GM23248 (cell line): ENCODE measurements at regions not wholly inside any gene's neighbourhood (a gene's known extent, or its start where the extent isn't known, plus 50 kb on each side); places are given as distances from the start of the nearest gene placed in this dataset.
A peak's percentile ranks its signal among the peaks of the same experiment; 100 is the strongest.

Experiments used
- DNase-seq: peaks from one replicate; pipeline ENCODE4 v3.0.0-alpha.2; 2015
- H2AFZ ChIP-seq: fragments of 200-600 bp; sonication (generic); 2 replicates; pipeline ENCODE4 v1.6.1; 2016; ENCODE audit warnings: antibody characterized with exemption
- H3F3A ChIP-seq: fragments of 200-600 bp; sonication (generic); 2 replicates; pipeline ENCODE4 v1.6.1; 2016; ENCODE audit warnings: mild to moderate bottlenecking, antibody characterized with exemption, mixed run types; ENCODE audit not compliant: insufficient read depth
- H3K27ac ChIP-seq: fragments of 200-600 bp; sonication (generic); 2 replicates; pipeline ENCODE4 v1.5.1; 2016; ENCODE audit warnings: mild to moderate bottlenecking
- H3K27me3 ChIP-seq: fragments of 200-600 bp; sonication (generic); replicated peaks from 2 replicates; pipeline ENCODE4 v1.6.1; 2016; ENCODE audit warnings: mild to moderate bottlenecking; ENCODE audit not compliant: insufficient read depth
- H3K36me3 ChIP-seq: fragments of 200-600 bp; sonication (generic); 2 replicates; pipeline ENCODE4 v1.6.1; 2016; ENCODE audit warnings: low read depth, mild to moderate bottlenecking
- H3K4me1 ChIP-seq: fragments of 200-600 bp; sonication (generic); 2 replicates; pipeline ENCODE4 v1.6.1; 2016; ENCODE audit warnings: mild to moderate bottlenecking; ENCODE audit not compliant: insufficient read depth
- H3K4me2 ChIP-seq: fragments of 200-600 bp; sonication (generic); one replicate; pipeline ENCODE4 v1.6.1; 2016; ENCODE audit warnings: mild to moderate bottlenecking; ENCODE audit not compliant: unreplicated experiment
- H3K4me3 ChIP-seq: fragments of 200-600 bp; sonication (generic); 2 replicates; pipeline ENCODE4 v1.5.1; 2016; ENCODE audit warnings: mild to moderate bottlenecking
- H3K79me2 ChIP-seq: fragments of 200-600 bp; sonication (generic); 2 replicates; pipeline ENCODE4 v1.6.1; 2016; ENCODE audit warnings: mild to moderate bottlenecking; ENCODE audit not compliant: insufficient read depth
- H3K9ac ChIP-seq: fragments of 200-600 bp; sonication (generic); 2 replicates; pipeline ENCODE4 v1.6.1; 2016; ENCODE audit warnings: mild to moderate bottlenecking
- H3K9me2 ChIP-seq: fragments of 200-600 bp; sonication (generic); 2 replicates; pipeline ENCODE4 v1.6.1; 2016; ENCODE audit warnings: mixed run types, mild to moderate bottlenecking, moderate library complexity; ENCODE audit not compliant: insufficient read depth
- H3K9me3 ChIP-seq: fragments of 200-600 bp; sonication (generic); one replicate; pipeline ENCODE4 v1.6.1; 2017; ENCODE audit warnings: low read depth
- H4K20me1 ChIP-seq: fragments of 200-600 bp; sonication (generic); 2 replicates; pipeline ENCODE4 v1.6.0; 2016; ENCODE audit not compliant: insufficient read depth
- EZH2 ChIP-seq: fragments of 200-600 bp; sonication (generic); IDR thresholded peaks from 2 replicates; pipeline ENCODE4 v1.6.1; 2018; ENCODE audit warnings: antibody characterized with exemption, mild to moderate bottlenecking; ENCODE audit not compliant: insufficient read depth, poor library complexity, severe bottlenecking
- EZH2phosphoT487 ChIP-seq: fragments of 200-600 bp; sonication (generic); IDR thresholded peaks from 2 replicates; pipeline ENCODE4 v1.6.1; 2018; ENCODE audit warnings: antibody characterized with exemption, moderate library complexity, mild to moderate bottlenecking, low read depth; ENCODE audit not compliant: insufficient read depth
- WGBS, 2 experiments: methylation state at CpG; one replicate each; pipeline ENCODE4 v1.1.6; 2015 to 2017; ENCODE audit warnings: low lambda C conversion rate in 2 of 2, low coverage in 1 of 2; ENCODE audit errors: missing lambda C conversion rate in 2 of 2; 5-methylcytosine and 5-hydroxymethylcytosine counted together
- in situ Hi-C: fragments of 300-500 bp; cut with MboI; formaldehyde crosslinking; loops from 2 replicates; pipeline ENCODE4 v1.15.0; 2020

GRCh38 chr1:71312545-71312944, 231.7 kb upstream of the ZRANB2 start:
- Histone ChIP-seq H3K9ac (no peak overlapping the region), H3K9me3 (no peaks in the 10 kb centered on the region), H3K27me3 (no peaks in the 10 kb centered on the region), H3F3A (peaks cover 4% of the 10 kb centered on the region; the same call in 1 of the 2 replicates), H3K4me1 (peaks cover 14% of the 10 kb centered on the region), H4K20me1 (no peaks in the 10 kb centered on the region), H3K27ac (no peak overlapping the region), H3K4me2 (peak overlapping the region; percentile 19), H2AFZ (no peak overlapping the region), H3K36me3 (no peaks in the 10 kb centered on the region), H3K79me2 (no peaks in the 10 kb centered on the region), H3K9me2 (no peaks in the 10 kb centered on the region), H3K4me3 (no peak overlapping the region)
- no peak for TF ChIP-seq EZH2phosphoT487
- no peak for TF ChIP-seq EZH2
- peak; percentile 20 for DNase-seq
- WGBS, 2 experiments, result 23 to 25% methylated on average over 2 of the region's 2 CpGs
- in situ Hi-C loops, result no loop called here

DNA sequence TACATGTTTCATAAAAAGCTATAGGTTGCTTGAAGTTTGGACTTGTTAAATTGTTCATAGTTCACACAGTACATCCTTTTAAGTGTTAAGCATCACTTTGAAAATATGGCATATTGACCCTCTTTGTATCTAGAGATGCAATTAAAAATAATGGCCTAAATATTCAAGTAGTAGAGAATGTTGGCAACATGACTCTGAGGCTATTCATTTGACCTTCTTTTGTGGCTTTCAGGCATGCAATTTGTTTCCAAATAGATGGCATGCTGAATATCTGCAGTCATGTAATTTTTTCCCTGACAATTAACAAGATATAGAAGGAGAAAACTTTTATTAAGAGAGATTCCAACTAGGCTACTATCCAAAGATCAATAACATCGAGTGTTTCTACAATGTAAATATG, 230.5 kb upstream of the ZRANB2 start:
- Histone ChIP-seq H2AFZ (no peak overlapping the region), H4K20me1 (no peaks in the 10 kb centered on the region), H3K9me2 (no peaks in the 10 kb centered on the region), H3K27ac (no peak overlapping the region), H3K9ac (no peak overlapping the region), H3K4me1 (peaks cover 14% of the 10 kb centered on the region), H3F3A (peaks cover 4% of the 10 kb centered on the region; the same call in 1 of the 2 replicates), H3K4me2 (peak overlapping the region; percentile 25), H3K4me3 (no peak overlapping the region), H3K9me3 (no peaks in the 10 kb centered on the region), H3K36me3 (no peaks in the 10 kb centered on the region), H3K27me3 (no peaks in the 10 kb centered on the region), H3K79me2 (no peaks in the 10 kb centered on the region)
- 0 to 4% methylated on average over 1 of the region's 1 CpG for WGBS, 2 experiments
- peak; percentile 63 for DNase-seq
- TF ChIP-seq EZH2phosphoT487, result no peak
- no peak for TF ChIP-seq EZH2
- in situ Hi-C loops, result no loop called here

DNA sequence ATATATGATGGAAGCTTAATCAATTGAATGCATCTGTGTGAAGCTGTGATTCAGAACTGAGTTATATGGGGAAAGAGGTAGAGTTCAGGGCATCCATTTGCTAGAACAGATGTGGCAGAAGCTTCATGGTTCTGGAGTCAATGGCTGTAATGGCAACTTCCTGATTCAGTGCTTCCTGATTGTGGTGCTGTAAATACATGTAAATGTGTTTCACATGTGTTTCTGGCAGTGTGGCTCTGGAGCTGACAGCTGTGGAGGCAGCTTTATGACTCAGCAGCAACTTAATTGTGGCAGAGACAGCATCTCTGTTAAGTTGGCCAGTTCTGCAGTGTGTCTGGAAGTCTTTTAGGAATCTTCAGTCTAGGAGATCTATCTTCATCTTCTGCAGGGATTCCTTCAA, 226.6 kb upstream of the ZRANB2 start:
- in situ Hi-C loops, result no loop called here
- H3K27ac ChIP-seq, result peak overlapping the region; percentile 8; the same call in 1 of the 2 replicates
- H3F3A ChIP-seq, result peaks cover 4% of the 10 kb centered on the region; the same call in 1 of the 2 replicates
- peak; percentile 88 for DNase-seq
- H3K4me1 ChIP-seq, result peaks cover 14% of the 10 kb centered on the region
- peak overlapping the region; percentile 61 for H2AFZ ChIP-seq
- no peaks in the 10 kb centered on the region for H3K27me3 ChIP-seq
- H3K36me3 ChIP-seq, result no peaks in the 10 kb centered on the region
- H3K9me3 ChIP-seq, result no peaks in the 10 kb centered on the region
- TF ChIP-seq EZH2, result no peak
- TF ChIP-seq EZH2phosphoT487, result peak; percentile 74; the same call in 1 of the 2 replicates
- H4K20me1 ChIP-seq, result no peaks in the 10 kb centered on the region
- no peak overlapping the region for H3K4me3 ChIP-seq
- no peaks in the 10 kb centered on the region for H3K9me2 ChIP-seq
- H3K79me2 ChIP-seq, result no peaks in the 10 kb centered on the region
- peak overlapping the region; percentile 14 for H3K4me2 ChIP-seq
- H3K9ac ChIP-seq, result no peak overlapping the region

GRCh38 chr1:71304125-71304524, 223.3 kb upstream of the ZRANB2 start:
- in situ Hi-C loops, result no loop called here
- no peaks in the 10 kb centered on the region for H3K27me3 ChIP-seq
- H3K9ac ChIP-seq, result no peak overlapping the region
- no peak overlapping the region for H3K4me2 ChIP-seq
- H3K9me3 ChIP-seq, result no peaks in the 10 kb centered on the region
- no peaks in the 10 kb centered on the region for H3K9me2 ChIP-seq
- no peak overlapping the region for H3K4me3 ChIP-seq
- H3K4me1 ChIP-seq, result no peaks in the 10 kb centered on the region
- no peaks in the 10 kb centered on the region for H3K36me3 ChIP-seq
- no peak overlapping the region for H3K27ac ChIP-seq
- no peak for TF ChIP-seq EZH2
- no peak for TF ChIP-seq EZH2phosphoT487
- no peak overlapping the region for H2AFZ ChIP-seq
- H3K79me2 ChIP-seq, result no peaks in the 10 kb centered on the region
- 50 to 57% methylated on average over 3 of the region's 3 CpGs for WGBS, 2 experiments
- no peak for DNase-seq
- no peaks in the 10 kb centered on the region for H4K20me1 ChIP-seq
- no peaks in the 10 kb centered on the region for H3F3A ChIP-seq

GRCh38 chr1:71303617-71304041, 222.8 kb upstream of the ZRANB2 start:
- 64 to 67% methylated on average over 4 of the region's 4 CpGs for WGBS, 2 experiments

More at GRCh38 chr1:71303617-71304041, 222.8 kb upstream of the ZRANB2 start:
- H3K4me2 ChIP-seq, result no peak overlapping the region
- H3K36me3 ChIP-seq, result no peaks in the 10 kb centered on the region
- H3K4me3 ChIP-seq, result no peak overlapping the region
- H3K9me2 ChIP-seq, result no peaks in the 10 kb centered on the region
- no peaks in the 10 kb centered on the region for H3F3A ChIP-seq
- H3K27ac ChIP-seq, result no peak overlapping the region
- peak; percentile 17 for DNase-seq
- H3K9me3 ChIP-seq, result no peaks in the 10 kb centered on the region
- no peak overlapping the region for H3K9ac ChIP-seq
- H3K79me2 ChIP-seq, result no peaks in the 10 kb centered on the region
- no peaks in the 10 kb centered on the region for H3K27me3 ChIP-seq
- H3K4me1 ChIP-seq, result no peaks in the 10 kb centered on the region
- in situ Hi-C loops, result no loop called here
- H4K20me1 ChIP-seq, result no peaks in the 10 kb centered on the region
- H2AFZ ChIP-seq, result no peak overlapping the region
- no peak for TF ChIP-seq EZH2phosphoT487
